Stomach (tissue), 8 donors: ENCODE measurements at regions not wholly inside any gene's neighbourhood (a gene's known extent, or its start where the extent isn't known, plus 50 kb on each side); places are given as distances from the start of the nearest gene placed in this dataset.
"Not testable (repeated sequence)": the region's sequence is repeated elsewhere in the genome, so short reads cannot be mapped to it uniquely, and the experiment has no call there.

ENCODE experiments used
- DNase-seq, 2 donors: peaks; one replicate each; pipeline versions ENCODE4 v3.0.0 to v3.0.0-alpha.2; 2013 to 2019
- H3K27ac ChIP-seq, 5 donors: fragments of 200-600 bp in 4 of 5; sonication (generic) in 4 of 5; one replicate each; pipeline ENCODE4 v1.5.1; 2013 to 2019; ENCODE audit warnings: mild to moderate bottlenecking in 1 of 5, moderate library complexity in 1 of 5
- H3K27me3 ChIP-seq, 3 donors: fragments of 200-600 bp; sonication (generic); one replicate each; pipeline ENCODE4 v1.5.1; 2017 to 2019; ENCODE audit warnings: mixed run types in 1 of 3
- H3K36me3 ChIP-seq, 4 donors: fragments of 200-600 bp; sonication (generic); 1 replicate in 3 of 4; 2 replicates in 1 of 4; pipeline ENCODE4 v1.5.1; 2016 to 2019
- H3K4me1 ChIP-seq, 4 donors: fragments of 200-600 bp; sonication (generic); one replicate each; pipeline ENCODE4 v1.5.1; 2016 to 2019
- H3K4me3 ChIP-seq, 4 donors: fragments of 200-600 bp; sonication (generic) in 3 of 4; one replicate each; pipeline ENCODE4 v1.5.1; 2016 to 2019; ENCODE audit warnings: mild to moderate bottlenecking in 1 of 4
- H3K9me3 ChIP-seq, 4 donors: fragments of 200-600 bp; sonication (generic); one replicate each; pipeline ENCODE4 v1.5.1; 2016 to 2019
- EP300 ChIP-seq: sonication (generic); formaldehyde crosslinking; IDR thresholded peaks from one replicate; pipeline ENCODE4 v1.6.1; 2017; ENCODE audit warnings: antibody characterized with exemption
- POLR2A ChIP-seq, 4 donors: fragments of 450-650 bp; IDR thresholded peaks; one replicate each; pipeline ENCODE4 v1.6.1; 2016; ENCODE audit warnings: antibody characterized with exemption in 4 of 4, control low read depth in 2 of 4, mild to moderate bottlenecking in 1 of 4, moderate library complexity in 1 of 4
- POLR2AphosphoS5 ChIP-seq, 3 donors: sonication (generic); formaldehyde crosslinking; IDR thresholded peaks; one replicate each; pipeline ENCODE4 v1.6.1; 2016; ENCODE audit warnings: antibody characterized with exemption in 3 of 3
- WGBS, 5 donors: extraction: QIAGEN DNeasy Blood & Tissue Kit in 3 of 5; methylation state at CpG; one replicate each; pipeline versions ENCODE4 v1.1.5 to v1.1.7; 2013 to 2018; 5-methylcytosine and 5-hydroxymethylcytosine counted together
- intact Hi-C: fragments of 100-400 bp; cut with DNase I; formaldehyde crosslinking; loops from one replicate; pipeline ENCODE4 v1.15.1; 2023; ENCODE audit warnings: low total_unique reads
- TF ChIP-seq, protein P1 (sequence below), 7 experiments: fragments of 450-650 bp in 4 of 7; fragments of 200-600 bp in 3 of 7; sonication (generic) in 3 of 7; IDR thresholded peaks; one replicate each; pipeline ENCODE4 v1.5.1; 2016 to 2019; ENCODE audit warnings: antibody characterized with exemption in 7 of 7, control low read depth in 2 of 7, mild to moderate bottlenecking in 1 of 7
- donor health status: healthy with polysubstance abuse.
- donor health status: Bipolar disorder and iron deficiency.
- donor health status: healthy.

DNA sequence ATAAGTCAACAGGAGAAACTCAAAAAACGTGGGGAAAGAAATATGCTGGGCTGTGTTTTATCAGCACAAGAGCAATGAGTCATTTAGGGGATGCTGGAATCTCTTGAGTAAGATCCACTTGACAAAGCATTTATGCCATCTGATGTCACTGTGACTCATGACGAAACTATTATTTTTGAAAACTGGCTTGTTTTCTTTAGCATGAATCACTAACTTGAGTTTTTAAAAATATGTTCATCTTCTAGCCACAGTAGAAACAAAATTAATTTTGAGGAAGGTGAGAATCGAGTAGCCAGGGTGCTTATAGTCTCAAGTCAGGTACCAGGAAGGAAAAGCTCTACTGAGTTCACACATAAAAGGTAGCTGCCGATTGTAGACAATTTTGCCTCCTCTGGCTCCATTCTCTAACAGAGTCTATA lies 456.2 kb upstream of the MGAT4C start:
- TF ChIP-seq POLR2A (IDR thresholded peaks at IDR 0.05) (no peak), POLR2AphosphoS5 (IDR thresholded peaks at IDR 0.05) (peak in 1 of 3 donors; percentile 6)
- DNase-seq = no peak
- no peaks in the 10 kb centered on the region for H3K4me1 ChIP-seq
- H3K36me3 ChIP-seq = no peaks in the 10 kb centered on the region
- no peak overlapping the region for H3K27ac ChIP-seq
- 60 to 68% (median 64%) methylated on average over 4 of the region's 4 CpGs for WGBS, 5 donors
- intact Hi-C loops = no loop called here
- no peaks in the 10 kb centered on the region for H3K27me3 ChIP-seq
- H3K4me3 ChIP-seq = no peak overlapping the region
- H3K9me3 ChIP-seq = peaks cover 0 to 16% (median 4%) of the 10 kb centered on the region in 4 donors

DNA sequence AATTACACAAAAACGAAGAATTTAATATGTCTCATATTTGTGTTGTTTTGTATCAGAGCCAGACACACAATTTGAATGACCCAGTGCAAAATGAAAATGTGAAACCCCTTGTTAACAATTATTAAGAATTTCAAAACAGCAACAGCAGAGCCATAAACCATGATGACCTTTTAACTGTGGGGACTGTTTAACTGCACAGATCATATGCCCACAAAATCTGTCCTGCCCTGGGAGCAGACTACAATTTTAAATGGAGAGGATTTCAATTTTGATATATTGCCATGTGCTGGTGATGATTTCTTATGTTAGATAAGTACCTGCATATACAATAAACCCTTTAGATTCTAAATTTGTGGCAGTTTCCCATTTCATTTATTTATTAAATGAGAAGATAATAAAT lies 455.5 kb upstream of the MGAT4C start:
- Histone ChIP-seq H3K9me3 (peaks cover 0 to 18% (median 6%) of the 10 kb centered on the region in 4 donors), H3K4me3 (no peak overlapping the region), H3K27me3 (no peaks in the 10 kb centered on the region), H3K27ac (no peak overlapping the region), H3K4me1 (no peaks in the 10 kb centered on the region), H3K36me3 (no peaks in the 10 kb centered on the region)
- intact Hi-C loops = no loop called here
- no peak for DNase-seq
- TF ChIP-seq POLR2A (IDR thresholded peaks at IDR 0.05) (no peak), EP300 (no peak), POLR2AphosphoS5 (IDR thresholded peaks at IDR 0.05) (no peak)
- TF ChIP-seq, protein P1, sequence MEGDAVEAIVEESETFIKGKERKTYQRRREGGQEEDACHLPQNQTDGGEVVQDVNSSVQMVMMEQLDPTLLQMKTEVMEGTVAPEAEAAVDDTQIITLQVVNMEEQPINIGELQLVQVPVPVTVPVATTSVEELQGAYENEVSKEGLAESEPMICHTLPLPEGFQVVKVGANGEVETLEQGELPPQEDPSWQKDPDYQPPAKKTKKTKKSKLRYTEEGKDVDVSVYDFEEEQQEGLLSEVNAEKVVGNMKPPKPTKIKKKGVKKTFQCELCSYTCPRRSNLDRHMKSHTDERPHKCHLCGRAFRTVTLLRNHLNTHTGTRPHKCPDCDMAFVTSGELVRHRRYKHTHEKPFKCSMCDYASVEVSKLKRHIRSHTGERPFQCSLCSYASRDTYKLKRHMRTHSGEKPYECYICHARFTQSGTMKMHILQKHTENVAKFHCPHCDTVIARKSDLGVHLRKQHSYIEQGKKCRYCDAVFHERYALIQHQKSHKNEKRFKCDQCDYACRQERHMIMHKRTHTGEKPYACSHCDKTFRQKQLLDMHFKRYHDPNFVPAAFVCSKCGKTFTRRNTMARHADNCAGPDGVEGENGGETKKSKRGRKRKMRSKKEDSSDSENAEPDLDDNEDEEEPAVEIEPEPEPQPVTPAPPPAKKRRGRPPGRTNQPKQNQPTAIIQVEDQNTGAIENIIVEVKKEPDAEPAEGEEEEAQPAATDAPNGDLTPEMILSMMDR (IDR thresholded peaks at IDR 0.05) = no peak
- WGBS, 5 donors = 61 to 80% (median 64%) methylated on average over 1 of the region's 1 CpG

DNA sequence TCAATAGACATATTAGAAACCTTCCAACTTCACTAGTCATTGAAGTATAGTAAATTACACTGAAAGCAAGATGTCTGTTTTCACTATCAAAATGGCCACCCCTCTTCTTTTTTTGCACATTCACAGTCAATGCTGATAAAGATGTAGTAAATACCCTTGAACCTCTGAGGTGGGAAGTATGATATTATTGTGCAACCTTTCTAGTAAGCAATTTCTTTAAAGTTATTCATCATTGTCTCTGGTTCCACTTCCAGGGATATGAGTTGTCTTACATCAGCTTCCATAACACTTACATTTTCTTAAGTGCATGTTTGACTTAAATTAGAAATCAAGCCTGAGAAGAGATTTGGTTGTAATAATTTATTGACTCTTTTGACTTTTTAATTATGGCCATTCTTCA lies 453.9 kb upstream of the MGAT4C start:
- Histone ChIP-seq H3K4me1 (no peaks in the 10 kb centered on the region), H3K36me3 (no peaks in the 10 kb centered on the region), H3K4me3 (no peak overlapping the region), H3K9me3 (peaks cover 0 to 18% (median 6%) of the 10 kb centered on the region in 4 donors), H3K27me3 (no peaks in the 10 kb centered on the region), H3K27ac (no peak overlapping the region)
- TF ChIP-seq, protein P1 (IDR thresholded peaks at IDR 0.05) = no peak
- TF ChIP-seq EP300 (no peak), POLR2AphosphoS5 (IDR thresholded peaks at IDR 0.05) (no peak), POLR2A (IDR thresholded peaks at IDR 0.05) (no peak)
- intact Hi-C loops = no loop called here
- DNase-seq = no peak

DNA sequence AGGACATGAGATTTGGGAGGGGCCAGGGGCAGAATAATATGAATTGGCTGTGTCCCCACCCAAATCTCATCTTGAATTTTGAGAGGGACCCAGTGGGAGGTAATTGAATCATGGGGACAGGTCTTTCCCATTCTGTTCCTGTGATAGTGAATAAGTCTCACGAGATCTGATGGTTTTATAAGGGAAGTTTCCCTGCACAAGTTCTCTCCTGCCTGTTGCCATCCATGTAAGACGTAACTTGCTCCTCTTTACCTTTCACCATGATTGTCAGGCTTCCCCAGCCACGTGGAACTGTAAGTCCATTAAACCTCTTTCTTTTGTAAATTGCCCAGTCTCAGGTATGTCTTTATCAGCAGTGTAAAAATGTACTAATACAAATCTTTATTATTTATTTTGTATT lies 452.8 kb upstream of the MGAT4C start:
- H3K36me3 ChIP-seq, intact Hi-C loops, H3K27ac ChIP-seq, H3K4me3 ChIP-seq, H3K4me1 ChIP-seq, DNase-seq, H3K27me3 ChIP-seq: not testable (repeated sequence)
- peaks cover 0 to 18% (median 6%) of the 10 kb centered on the region in 4 donors for H3K9me3 ChIP-seq
- WGBS, 5 donors = 54 to 64% (median 59%) methylated on average over 3 of the region's 3 CpGs

DNA sequence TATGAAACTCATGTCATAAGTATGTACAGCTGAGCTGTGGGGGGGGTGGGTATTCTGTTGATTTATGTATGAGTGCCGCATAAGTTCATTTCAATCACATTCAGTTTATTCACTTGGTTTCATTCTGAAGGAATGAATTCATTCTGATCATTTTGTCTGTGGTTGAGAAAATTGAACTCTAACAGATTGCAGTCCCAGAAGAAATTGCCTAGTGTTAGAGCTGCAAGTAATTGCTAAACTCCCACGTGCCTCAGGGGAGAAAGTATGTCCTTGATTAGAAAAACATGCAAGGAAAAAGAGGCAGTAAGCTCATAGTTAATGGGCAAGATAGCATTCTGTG lies 442.4 kb upstream of the MGAT4C start:
- Histone ChIP-seq H3K27me3 (no peaks in the 10 kb centered on the region), H3K4me1 (no peaks in the 10 kb centered on the region), H3K9me3 (no peaks in the 10 kb centered on the region), H3K36me3 (no peaks in the 10 kb centered on the region), H3K4me3 (no peak overlapping the region), H3K27ac (no peak overlapping the region)
- TF ChIP-seq POLR2A (IDR thresholded peaks at IDR 0.05) (no peak), POLR2AphosphoS5 (IDR thresholded peaks at IDR 0.05) (no peak), EP300 (no peak)
- TF ChIP-seq, protein P1 (IDR thresholded peaks at IDR 0.05) = no peak
- WGBS, 5 donors = 48 to 61% (median 53%) methylated on average over 2 of the region's 2 CpGs
- peak in 1 of 2 donors; percentile 32 for DNase-seq
- intact Hi-C loops = no loop called here
